ENCODE measurements at regions not wholly inside any gene's neighbourhood (a gene's known extent, or its start where the extent isn't known, plus 50 kb on each side); places are given as distances from the start of the nearest gene placed in this dataset.

- no peak for TF ChIP-seq GATA3 (IDR thresholded peaks at IDR 0.05; ENCODE audit: low read depth, low read length)
- TF ChIP-seq GATA2 (IDR thresholded peaks at IDR 0.05; ENCODE audit: low read depth, low read length): no peak
These were observed 58.5 kb downstream of the PSMG1 start for GRCh38 chr21:39124681-39125251.

GRCh38 chr21:39123375-39123774 lies 59.9 kb downstream of the PSMG1 start:
- TF ChIP-seq GATA2 (IDR thresholded peaks at IDR 0.05; ENCODE audit: low read depth, low read length) (no peak), GATA3 (IDR thresholded peaks at IDR 0.05; ENCODE audit: low read depth, low read length) (no peak)

DNA sequence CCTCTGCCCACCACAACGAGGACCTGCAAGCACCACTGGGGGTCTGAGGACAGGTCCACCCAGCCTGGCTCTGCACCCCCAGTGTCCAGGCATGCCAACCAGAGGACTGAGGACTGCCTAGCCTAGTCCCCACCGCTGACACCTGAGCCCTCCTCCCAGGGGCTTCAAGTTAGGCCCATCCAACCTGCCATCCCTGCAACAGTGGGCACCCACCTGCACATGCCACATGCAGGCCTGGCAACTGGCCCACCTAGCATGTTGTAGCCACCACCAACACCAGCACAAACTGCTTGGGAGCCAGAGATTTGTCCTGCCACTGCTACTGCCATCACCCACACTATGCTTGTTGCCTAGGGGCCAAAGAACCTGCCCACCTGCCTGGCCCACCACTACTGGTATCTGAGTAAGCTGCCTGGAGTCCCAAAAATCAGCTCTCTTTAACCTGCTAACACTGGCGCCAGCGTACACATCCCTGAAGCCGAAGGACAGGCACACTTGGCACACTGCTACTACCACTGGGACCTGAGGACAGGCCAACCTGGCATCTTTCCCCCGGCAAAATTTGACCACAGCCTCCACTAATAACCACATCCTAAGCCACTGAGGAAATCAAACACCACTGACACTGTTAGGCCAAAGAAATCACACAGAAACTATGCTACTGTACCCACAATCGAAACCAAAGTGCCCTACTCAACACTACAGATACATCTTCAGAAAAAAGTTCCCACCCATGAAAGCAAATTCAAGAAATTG lies 61.5 kb downstream of the PSMG1 start:
- no peak for TF ChIP-seq GATA2 (IDR thresholded peaks at IDR 0.05; ENCODE audit: low read depth, low read length)
- TF ChIP-seq GATA3 (IDR thresholded peaks at IDR 0.05; ENCODE audit: low read depth, low read length): no peak

GRCh38 chr21:39120876-39121599 lies 62.2 kb downstream of the PSMG1 start:
- TF ChIP-seq GATA3 (IDR thresholded peaks at IDR 0.05; ENCODE audit: low read depth, low read length) (no peak), GATA2 (IDR thresholded peaks at IDR 0.05; ENCODE audit: low read depth, low read length) (no peak)

GRCh38 chr21:39119891-39120290 lies 63.4 kb downstream of the PSMG1 start:
- no peak for TF ChIP-seq GATA3 (IDR thresholded peaks at IDR 0.05; ENCODE audit: low read depth, low read length)
- TF ChIP-seq GATA2 (IDR thresholded peaks at IDR 0.05; ENCODE audit: low read depth, low read length): no peak

DNA sequence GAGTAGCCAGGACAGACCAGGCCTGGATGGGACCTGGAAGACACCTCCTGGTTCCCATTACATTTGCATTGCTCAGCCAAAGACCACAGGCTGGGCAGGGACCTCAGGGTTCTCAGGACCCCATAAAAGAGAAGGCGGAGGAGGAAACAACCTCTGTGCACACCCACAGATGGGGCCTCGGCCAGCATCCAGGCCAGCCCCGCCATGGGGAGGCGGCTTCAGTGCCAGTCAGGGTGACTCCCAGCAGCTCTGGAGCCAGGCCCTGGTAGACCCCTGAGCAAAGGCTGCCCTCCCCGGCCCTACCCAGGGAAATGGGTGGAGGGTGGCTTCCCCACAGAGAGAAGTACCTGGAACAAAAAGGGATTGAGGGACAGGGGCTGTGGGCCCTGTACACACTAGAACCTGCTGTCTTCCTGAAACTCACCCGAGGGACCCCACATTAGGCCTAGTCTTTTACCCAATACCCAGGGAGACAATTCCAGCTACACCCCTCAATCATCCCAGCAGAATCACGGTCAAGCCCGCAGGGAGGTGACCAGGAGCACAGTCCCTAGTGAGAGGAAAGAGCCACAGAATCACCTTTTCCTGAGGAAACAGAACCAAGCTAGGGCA lies 64.5 kb downstream of the PSMG1 start:
- no peak for TF ChIP-seq GATA3 (IDR thresholded peaks at IDR 0.05; ENCODE audit: low read depth, low read length)
- no peak for TF ChIP-seq GATA2 (IDR thresholded peaks at IDR 0.05; ENCODE audit: low read depth, low read length)

DNA sequence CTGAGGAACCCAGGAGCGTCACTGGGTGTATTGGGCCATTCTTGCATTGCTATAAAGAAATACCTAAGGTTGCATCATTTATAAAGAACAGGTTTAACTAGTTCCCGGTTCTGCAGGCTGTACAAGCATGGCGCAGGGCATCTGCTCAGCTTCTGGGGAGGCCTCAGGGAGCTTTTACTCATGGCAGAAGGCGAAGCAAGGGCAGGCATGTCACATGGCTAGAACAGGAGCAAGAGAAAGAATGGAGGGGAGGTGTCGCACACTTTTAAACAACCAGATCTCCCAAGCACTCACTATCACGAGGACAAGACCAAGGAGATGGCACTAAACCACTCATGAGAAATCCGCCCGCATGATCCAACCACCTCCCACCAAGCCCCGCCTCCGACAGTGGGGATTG lies 65.2 kb downstream of the PSMG1 start:
- TF ChIP-seq GATA3 (IDR thresholded peaks at IDR 0.05; ENCODE audit: low read depth, low read length) (no peak), GATA2 (IDR thresholded peaks at IDR 0.05; ENCODE audit: low read depth, low read length) (no peak)

DNA sequence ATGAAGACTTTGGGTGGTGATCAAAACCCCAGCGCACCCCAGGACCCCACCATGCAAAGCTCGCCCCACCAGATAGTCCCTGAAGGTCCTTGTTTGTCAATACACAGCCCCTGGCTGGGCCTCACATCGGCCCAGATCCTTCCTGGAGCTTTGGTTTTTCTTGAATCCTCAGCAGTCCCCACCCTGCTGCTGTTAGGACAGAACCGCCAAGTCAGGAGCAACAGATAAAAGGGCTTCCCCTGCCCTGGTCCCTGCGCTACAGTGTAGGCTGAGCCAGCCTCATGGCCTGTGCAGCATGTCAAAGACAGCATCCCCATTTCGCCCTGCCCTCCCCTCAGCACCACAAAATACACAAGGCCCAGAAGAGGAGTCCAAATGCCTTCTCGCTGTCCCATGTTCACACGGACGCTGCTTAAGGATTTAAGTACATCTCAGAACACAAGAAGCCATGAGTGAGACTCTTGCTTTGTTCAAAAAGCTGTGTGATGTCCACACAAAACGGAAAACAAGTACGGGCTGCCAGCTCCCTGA lies 65.7 kb downstream of the PSMG1 start:
- no peak for TF ChIP-seq GATA2 (IDR thresholded peaks at IDR 0.05; ENCODE audit: low read depth, low read length)
- TF ChIP-seq GATA3 (IDR thresholded peaks at IDR 0.05; ENCODE audit: low read depth, low read length): no peak

- no peak for TF ChIP-seq GATA3 (IDR thresholded peaks at IDR 0.05; ENCODE audit: low read depth, low read length)
- no peak for TF ChIP-seq GATA2 (IDR thresholded peaks at IDR 0.05; ENCODE audit: low read depth, low read length)
These were observed 66.4 kb downstream of the PSMG1 start for GRCh38 chr21:39116761-39117439.

DNA sequence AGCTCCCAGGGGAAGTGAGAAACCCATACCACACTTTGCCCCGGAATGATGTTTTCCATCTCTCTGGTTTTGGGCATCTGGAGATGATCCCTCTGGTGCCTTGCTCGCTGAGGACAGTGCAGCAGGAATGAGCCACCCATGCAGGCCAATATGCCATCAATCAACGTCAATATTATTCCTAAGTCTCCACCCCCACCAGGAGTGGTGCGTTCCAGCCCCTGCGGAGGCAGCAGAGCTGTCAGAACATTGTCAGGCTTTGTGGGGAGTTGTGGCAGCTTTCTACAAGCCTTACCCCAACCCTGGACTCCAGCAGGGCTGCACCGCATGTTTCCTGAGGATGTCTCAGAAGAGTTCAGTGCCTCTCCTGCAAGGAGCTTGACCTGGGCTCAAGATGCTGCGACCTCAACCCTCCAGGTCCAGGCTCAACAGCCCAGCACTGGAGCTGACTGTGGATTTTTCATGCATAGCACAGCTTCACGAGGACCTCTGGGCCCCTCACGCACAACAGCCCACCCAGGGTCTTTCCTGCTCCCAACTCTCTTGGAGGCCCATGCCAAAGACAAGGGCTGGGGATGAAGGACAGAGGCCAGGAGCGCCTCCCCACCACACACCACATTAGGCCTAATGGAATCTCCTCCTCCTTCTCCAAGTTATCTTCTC lies 67.5 kb downstream of the PSMG1 start:
- no peak for TF ChIP-seq GATA2 (IDR thresholded peaks at IDR 0.05; ENCODE audit: low read depth, low read length)
- no peak for TF ChIP-seq GATA3 (IDR thresholded peaks at IDR 0.05; ENCODE audit: low read depth, low read length)

DNA sequence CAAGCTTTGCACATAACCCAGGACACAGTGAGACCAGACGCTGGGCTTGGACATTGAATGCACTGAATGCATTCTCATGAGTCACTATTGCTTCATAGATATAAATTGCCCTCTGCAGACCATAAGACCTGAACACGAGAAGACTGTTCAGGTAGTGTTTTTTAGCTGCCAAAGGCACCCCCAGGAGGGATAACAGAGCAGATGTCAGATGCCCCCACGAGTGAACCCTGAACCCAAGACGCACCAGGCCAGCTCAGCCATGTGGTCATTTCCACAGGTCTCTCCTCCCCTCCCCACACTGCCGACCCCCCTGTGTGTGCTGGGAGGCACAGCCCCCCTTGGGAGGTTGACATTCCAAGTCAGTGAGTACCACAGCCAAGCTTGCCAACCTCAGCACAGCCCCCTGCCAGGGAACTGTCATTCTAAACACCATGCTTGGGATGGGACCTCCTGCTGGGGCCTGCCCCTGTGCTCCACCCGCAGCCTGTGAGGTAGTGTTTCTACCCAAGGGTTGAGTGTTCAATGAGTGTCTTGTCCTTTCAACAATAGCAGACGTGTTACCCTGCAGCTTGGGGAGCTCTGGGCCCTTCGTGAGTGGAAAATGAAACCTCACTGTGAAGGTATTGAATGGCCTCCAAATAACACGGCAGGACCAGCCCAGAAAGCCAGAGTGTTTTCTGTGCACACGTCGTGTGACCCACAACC lies 68.2 kb downstream of the PSMG1 start:
- TF ChIP-seq GATA2 (IDR thresholded peaks at IDR 0.05; ENCODE audit: low read depth, low read length) (no peak), GATA3 (IDR thresholded peaks at IDR 0.05; ENCODE audit: low read depth, low read length) (no peak)

DNA sequence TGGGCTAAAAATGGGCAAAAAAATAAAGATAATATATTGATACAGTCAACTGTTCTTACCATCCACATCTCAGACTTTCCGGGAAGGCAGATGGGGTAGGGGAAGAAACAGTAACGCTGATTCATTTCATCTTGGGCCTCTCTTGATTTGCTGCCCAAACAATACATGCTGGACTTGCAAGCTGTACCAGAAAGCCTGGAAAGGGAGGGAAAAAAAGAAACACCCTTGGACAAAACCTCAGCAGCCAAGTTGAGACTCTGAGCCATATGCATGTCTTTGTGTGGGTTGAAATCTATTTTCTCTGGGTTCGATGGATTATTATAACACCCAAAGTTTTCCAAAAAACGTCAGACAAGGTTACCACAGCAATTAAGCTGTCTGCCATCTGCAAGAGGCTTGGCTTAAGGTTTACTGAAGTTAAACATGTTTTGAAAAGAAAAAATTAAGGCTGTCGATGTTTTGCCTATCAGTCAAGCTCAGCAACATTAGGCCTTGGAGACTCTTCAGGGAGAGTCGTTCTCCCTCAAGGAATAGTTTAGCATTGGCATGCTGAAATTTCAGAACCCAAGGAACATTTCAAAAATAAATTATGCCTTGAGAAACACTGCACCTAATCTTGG lies 71.2 kb downstream of the PSMG1 start:
- TF ChIP-seq GATA3 (IDR thresholded peaks at IDR 0.05; ENCODE audit: low read depth, low read length) (no peak), GATA2 (IDR thresholded peaks at IDR 0.05; ENCODE audit: low read depth, low read length) (no peak)

Measured in SH-SY5Y (cell line).